GM20000 (cell line): ENCODE measurements at regions not wholly inside any gene's neighbourhood (a gene's known extent, or its start where the extent isn't known, plus 50 kb on each side); places are given as distances from the start of the nearest gene placed in this dataset.

Source experiments
- DNase-seq: peaks from one replicate; pipeline ENCODE4 v3.0.0; 2012; ENCODE audit warnings: low spot score
- CTCF ChIP-seq: IDR thresholded peaks from 2 replicates; pipeline ENCODE4 v1.5.1; 2012; ENCODE audit warnings: mild to moderate bottlenecking, control low read depth; ENCODE audit errors: extremely low read depth, missing control alignments

- no peak for TF ChIP-seq CTCF
- no peak for DNase-seq
These were observed 346.4 kb upstream of the AJAP1 start for GRCh38 chr1:4307911-4308545.

- no peak for TF ChIP-seq CTCF
- no peak for DNase-seq
These were observed 345.6 kb upstream of the AJAP1 start for GRCh38 chr1:4308806-4309205.

GRCh38 chr1:4309676-4310320, 344.6 kb upstream of the AJAP1 start:
- TF ChIP-seq CTCF = no peak

GRCh38 chr1:4310396-4310923, 343.9 kb upstream of the AJAP1 start:
- no peak for TF ChIP-seq CTCF
- no peak for DNase-seq

More at GRCh38 chr1:4309676-4310320, 344.6 kb upstream of the AJAP1 start:
- DNase-seq = no peak

- TF ChIP-seq CTCF = no peak
- DNase-seq = no peak
These were observed 342.4 kb upstream of the AJAP1 start for GRCh38 chr1:4312024-4312423.

GRCh38 chr1:4315202-4315601, 339.2 kb upstream of the AJAP1 start:
- TF ChIP-seq CTCF = no peak
- no peak for DNase-seq

- no peak for TF ChIP-seq CTCF
- DNase-seq = no peak
These were observed 337.2 kb upstream of the AJAP1 start for GRCh38 chr1:4317207-4317606.
